MM.1S (cell line): ENCODE measurements at regions not wholly inside any gene's neighbourhood (a gene's known extent, or its start where the extent isn't known, plus 50 kb on each side); places are given as distances from the start of the nearest gene placed in this dataset.

Experiments used
- DNase-seq: peaks from one replicate; pipeline ENCODE4 v3.0.0-alpha.2; 2015
- H2AFZ ChIP-seq: fragments of 300-600 bp; sonication (generic); 2 replicates; pipeline ENCODE4 v1.6.0; 2016; ENCODE audit warnings: antibody characterized with exemption, low read length
- H3F3A ChIP-seq: fragments of 300-600 bp; sonication (generic); 2 replicates; pipeline ENCODE4 v1.6.1; 2016; ENCODE audit warnings: mild to moderate bottlenecking, antibody characterized with exemption, low read length, moderate library complexity, mixed read lengths; ENCODE audit not compliant: insufficient read depth
- H3K27ac ChIP-seq: fragments of 300-600 bp; sonication (generic); 2 replicates; pipeline ENCODE4 v1.5.1; 2016; ENCODE audit warnings: mild to moderate bottlenecking, low read length
- H3K27me3 ChIP-seq: fragments of 300-600 bp; sonication (generic); replicated peaks from 2 replicates; pipeline ENCODE4 v1.6.0; 2016; ENCODE audit warnings: low read length; ENCODE audit not compliant: insufficient read depth
- H3K36me3 ChIP-seq: fragments of 300-600 bp; sonication (generic); replicated peaks from 2 replicates; pipeline ENCODE4 v1.6.1; 2016; ENCODE audit warnings: mild to moderate bottlenecking, low read length, mixed read lengths; ENCODE audit not compliant: insufficient read depth
- H3K4me1 ChIP-seq: fragments of 300-600 bp; sonication (generic); 2 replicates; pipeline ENCODE4 v1.6.1; 2016; ENCODE audit warnings: low read length, mixed read lengths
- H3K4me2 ChIP-seq: fragments of 300-600 bp; sonication (generic); 2 replicates; pipeline ENCODE4 v1.6.0; 2016; ENCODE audit warnings: low read depth, low read length
- H3K4me3 ChIP-seq: fragments of 300-600 bp; sonication (generic); 2 replicates; pipeline ENCODE4 v1.5.1; 2016; ENCODE audit warnings: low read length, mixed read lengths
- H3K79me2 ChIP-seq: fragments of 300-600 bp; sonication (generic); 2 replicates; pipeline ENCODE4 v1.6.1; 2016; ENCODE audit warnings: mixed run types, low read length, mixed read lengths
- H3K9ac ChIP-seq: fragments of 300-600 bp; sonication (generic); 2 replicates; pipeline ENCODE4 v1.6.1; 2016; ENCODE audit warnings: low read length, mixed read lengths
- H3K9me2 ChIP-seq: fragments of 300-600 bp; sonication (generic); replicated peaks from 2 replicates; pipeline ENCODE4 v1.6.1; 2016; ENCODE audit warnings: mild to moderate bottlenecking, low read length, mixed read lengths; ENCODE audit not compliant: insufficient read depth
- H3K9me3 ChIP-seq: fragments of 300-600 bp; sonication (generic); replicated peaks from 2 replicates; pipeline ENCODE4 v1.6.1; 2016; ENCODE audit warnings: mild to moderate bottlenecking, low read length, mixed read lengths; ENCODE audit not compliant: insufficient read depth
- H4K20me1 ChIP-seq: fragments of 300-600 bp; sonication (generic); 2 replicates; pipeline ENCODE4 v1.6.1; 2016; ENCODE audit warnings: mild to moderate bottlenecking, low read length, moderate library complexity, mixed read lengths; ENCODE audit not compliant: insufficient read depth
- EZH2 ChIP-seq: fragments of 300-600 bp; sonication (generic); optimal IDR thresholded peaks from 2 replicates; pipeline ENCODE3; 2017; ENCODE audit warnings: low read depth, mild to moderate bottlenecking, antibody characterized with exemption, low read length, mixed read lengths
- EZH2phosphoT487 ChIP-seq: fragments of 300-600 bp; sonication (generic); IDR thresholded peaks from 2 replicates; pipeline ENCODE4 v1.6.1; 2018; ENCODE audit warnings: antibody characterized with exemption, low read length
- TF ChIP-seq, protein P1 (sequence below): fragments of 300-600 bp; sonication (generic); IDR thresholded peaks from 2 replicates; pipeline ENCODE4 v1.5.1; 2016; ENCODE audit warnings: antibody characterized with exemption, low read length, mixed read lengths

DNA sequence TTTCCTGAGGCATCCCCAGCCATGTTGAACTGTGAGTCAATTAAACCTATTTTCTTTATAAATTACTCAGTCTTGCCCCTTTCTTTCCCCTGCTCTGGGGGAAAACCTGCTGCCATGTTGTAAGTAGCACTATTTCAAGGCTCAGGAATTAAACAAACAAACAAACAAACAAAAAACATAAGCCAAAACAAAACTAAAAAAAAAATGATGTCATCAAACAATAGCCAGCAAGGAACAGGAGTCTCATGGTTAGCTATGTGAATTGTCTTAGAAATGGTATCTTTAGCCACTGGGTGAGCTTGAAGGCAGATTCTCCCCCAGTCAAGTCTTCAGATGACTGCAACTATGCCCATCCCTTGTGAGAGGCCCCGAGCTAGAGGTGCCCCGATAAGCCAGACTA is 823.4 kb upstream of the ZEB2 start:
- no peak overlapping the region for H2AFZ ChIP-seq
- H3K27ac ChIP-seq: no peak overlapping the region
- H3K4me3 ChIP-seq: no peak overlapping the region
- no peak overlapping the region for H3K9ac ChIP-seq
- H3K9me3 ChIP-seq: no peaks in the 10 kb centered on the region
- H3K27me3 ChIP-seq: no peaks in the 10 kb centered on the region
- no peaks in the 10 kb centered on the region for H3F3A ChIP-seq
- no peaks in the 10 kb centered on the region for H4K20me1 ChIP-seq
- TF ChIP-seq EZH2 (no peak), EZH2phosphoT487 (no peak)
- TF ChIP-seq, protein P1, sequence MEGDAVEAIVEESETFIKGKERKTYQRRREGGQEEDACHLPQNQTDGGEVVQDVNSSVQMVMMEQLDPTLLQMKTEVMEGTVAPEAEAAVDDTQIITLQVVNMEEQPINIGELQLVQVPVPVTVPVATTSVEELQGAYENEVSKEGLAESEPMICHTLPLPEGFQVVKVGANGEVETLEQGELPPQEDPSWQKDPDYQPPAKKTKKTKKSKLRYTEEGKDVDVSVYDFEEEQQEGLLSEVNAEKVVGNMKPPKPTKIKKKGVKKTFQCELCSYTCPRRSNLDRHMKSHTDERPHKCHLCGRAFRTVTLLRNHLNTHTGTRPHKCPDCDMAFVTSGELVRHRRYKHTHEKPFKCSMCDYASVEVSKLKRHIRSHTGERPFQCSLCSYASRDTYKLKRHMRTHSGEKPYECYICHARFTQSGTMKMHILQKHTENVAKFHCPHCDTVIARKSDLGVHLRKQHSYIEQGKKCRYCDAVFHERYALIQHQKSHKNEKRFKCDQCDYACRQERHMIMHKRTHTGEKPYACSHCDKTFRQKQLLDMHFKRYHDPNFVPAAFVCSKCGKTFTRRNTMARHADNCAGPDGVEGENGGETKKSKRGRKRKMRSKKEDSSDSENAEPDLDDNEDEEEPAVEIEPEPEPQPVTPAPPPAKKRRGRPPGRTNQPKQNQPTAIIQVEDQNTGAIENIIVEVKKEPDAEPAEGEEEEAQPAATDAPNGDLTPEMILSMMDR: no peak
- no peaks in the 10 kb centered on the region for H3K36me3 ChIP-seq
- H3K4me1 ChIP-seq: no peaks in the 10 kb centered on the region
- H3K4me2 ChIP-seq: no peak overlapping the region
- no peaks in the 10 kb centered on the region for H3K79me2 ChIP-seq
- no peaks in the 10 kb centered on the region for H3K9me2 ChIP-seq
- DNase-seq: no peak

- H4K20me1 ChIP-seq: no peaks in the 10 kb centered on the region
- H3K79me2 ChIP-seq: no peaks in the 10 kb centered on the region
- DNase-seq: no peak
- H3K36me3 ChIP-seq: no peaks in the 10 kb centered on the region
- no peaks in the 10 kb centered on the region for H3F3A ChIP-seq
- no peak overlapping the region for H3K27ac ChIP-seq
- no peaks in the 10 kb centered on the region for H3K9me3 ChIP-seq
- no peak for TF ChIP-seq EZH2phosphoT487
- TF ChIP-seq, protein P1: no peak
- no peak for TF ChIP-seq EZH2
- H3K4me1 ChIP-seq: no peaks in the 10 kb centered on the region
- H3K4me3 ChIP-seq: no peak overlapping the region
- H3K9ac ChIP-seq: no peak overlapping the region
- no peak overlapping the region for H3K4me2 ChIP-seq
- H3K27me3 ChIP-seq: no peaks in the 10 kb centered on the region
- H2AFZ ChIP-seq: no peak overlapping the region
- no peaks in the 10 kb centered on the region for H3K9me2 ChIP-seq
Measured at GRCh38 chr2:145341536-145341935, 821.6 kb upstream of the ZEB2 start.

DNA sequence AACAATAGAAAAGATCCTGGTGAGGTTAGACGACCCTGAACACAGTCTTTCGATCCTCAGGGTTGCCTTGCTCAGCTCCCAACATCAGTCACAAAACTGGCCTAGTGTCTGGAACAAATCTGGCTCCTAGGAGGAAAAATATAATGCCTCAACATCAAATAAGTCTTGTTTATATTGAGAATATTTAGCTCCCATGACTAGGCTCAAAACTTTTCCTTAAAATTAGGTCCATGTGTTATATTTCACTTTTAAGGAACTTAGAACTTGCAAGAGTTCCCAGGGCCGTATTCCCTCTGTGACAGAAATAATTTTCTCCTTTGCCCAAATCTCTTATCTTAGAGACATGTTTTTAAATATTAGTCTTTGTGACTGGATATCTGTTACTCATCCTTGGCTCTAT is 819.7 kb upstream of the ZEB2 start:
- Histone ChIP-seq H3K27ac (no peak overlapping the region), H3K4me3 (no peak overlapping the region), H3F3A (no peaks in the 10 kb centered on the region), H3K9ac (no peak overlapping the region), H3K27me3 (no peaks in the 10 kb centered on the region), H3K36me3 (no peaks in the 10 kb centered on the region), H3K9me2 (no peaks in the 10 kb centered on the region), H3K79me2 (no peaks in the 10 kb centered on the region), H2AFZ (no peak overlapping the region), H4K20me1 (no peaks in the 10 kb centered on the region), H3K4me1 (no peaks in the 10 kb centered on the region), H3K9me3 (no peaks in the 10 kb centered on the region), H3K4me2 (no peak overlapping the region)
- TF ChIP-seq, protein P1: no peak
- TF ChIP-seq EZH2 (no peak), EZH2phosphoT487 (no peak)
- no peak for DNase-seq
